ENCODE measurements at regions not wholly inside any gene's neighbourhood (a gene's known extent, or its start where the extent isn't known, plus 50 kb on each side); places are given as distances from the start of the nearest gene placed in this dataset.

GRCh38 chr2:122875091-122875865, 1119.8 kb downstream of the TSN start:
- TF ChIP-seq POLR2AphosphoS5 (IDR thresholded peaks at IDR 0.05; ENCODE audit: low read depth, low read length): no peak
- TF ChIP-seq SIN3A (IDR thresholded peaks at IDR 0.05; ENCODE audit: borderline replicate concordance, insufficient read depth, low read length): no peak
- TF ChIP-seq TAF1 (IDR thresholded peaks at IDR 0.05; ENCODE audit: borderline replicate concordance, insufficient read depth, low read length): no peak
- TF ChIP-seq FOXP2 (optimal IDR thresholded peaks at IDR 0.05; ENCODE audit: borderline replicate concordance, extremely low read depth, extremely low read length, insufficient read depth): no peak
- no peak for TF ChIP-seq REST (IDR thresholded peaks at IDR 0.05; ENCODE audit: insufficient read depth in 1 of 2, low read depth in 2 of 2, low read length in 2 of 2)

- TF ChIP-seq REST (IDR thresholded peaks at IDR 0.05; ENCODE audit: insufficient read depth in 1 of 2, low read depth in 2 of 2, low read length in 2 of 2): no peak
- TF ChIP-seq SIN3A (IDR thresholded peaks at IDR 0.05; ENCODE audit: borderline replicate concordance, insufficient read depth, low read length): no peak
- TF ChIP-seq TAF1 (IDR thresholded peaks at IDR 0.05; ENCODE audit: borderline replicate concordance, insufficient read depth, low read length): no peak
- no peak for TF ChIP-seq FOXP2 (optimal IDR thresholded peaks at IDR 0.05; ENCODE audit: borderline replicate concordance, extremely low read depth, extremely low read length, insufficient read depth)
- TF ChIP-seq POLR2AphosphoS5 (IDR thresholded peaks at IDR 0.05; ENCODE audit: low read depth, low read length): no peak
These were observed 1128.4 kb downstream of the TSN start for GRCh38 chr2:122883849-122884248.

GRCh38 chr2:122884889-122885288, 1129.4 kb downstream of the TSN start:
- TF ChIP-seq SIN3A (IDR thresholded peaks at IDR 0.05; ENCODE audit: borderline replicate concordance, insufficient read depth, low read length): no peak
- TF ChIP-seq FOXP2 (optimal IDR thresholded peaks at IDR 0.05; ENCODE audit: borderline replicate concordance, extremely low read depth, extremely low read length, insufficient read depth): no peak
- TF ChIP-seq REST (IDR thresholded peaks at IDR 0.05; ENCODE audit: insufficient read depth in 1 of 2, low read depth in 2 of 2, low read length in 2 of 2): no peak
- TF ChIP-seq TAF1 (IDR thresholded peaks at IDR 0.05; ENCODE audit: borderline replicate concordance, insufficient read depth, low read length): no peak
- no peak for TF ChIP-seq POLR2AphosphoS5 (IDR thresholded peaks at IDR 0.05; ENCODE audit: low read depth, low read length)

GRCh38 chr2:122885436-122885835, 1130.0 kb downstream of the TSN start:
- TF ChIP-seq TAF1 (IDR thresholded peaks at IDR 0.05; ENCODE audit: borderline replicate concordance, insufficient read depth, low read length): no peak
- no peak for TF ChIP-seq POLR2AphosphoS5 (IDR thresholded peaks at IDR 0.05; ENCODE audit: low read depth, low read length)
- TF ChIP-seq REST (IDR thresholded peaks at IDR 0.05; ENCODE audit: insufficient read depth in 1 of 2, low read depth in 2 of 2, low read length in 2 of 2): no peak
- TF ChIP-seq FOXP2 (optimal IDR thresholded peaks at IDR 0.05; ENCODE audit: borderline replicate concordance, extremely low read depth, extremely low read length, insufficient read depth): no peak
- TF ChIP-seq SIN3A (IDR thresholded peaks at IDR 0.05; ENCODE audit: borderline replicate concordance, insufficient read depth, low read length): no peak

All from PFSK-1 (cell line).